Fibroblast of pulmonary artery (primary cell): ENCODE measurements at regions not wholly inside any gene's neighbourhood (a gene's known extent, or its start where the extent isn't known, plus 50 kb on each side); places are given as distances from the start of the nearest gene placed in this dataset.

Experiments used
- DNase-seq: peaks from one replicate; pipeline ENCODE4 v3.0.0-alpha.2; 2010; ENCODE audit warnings: low read depth
- H3K4me3 ChIP-seq: replicated peaks from 2 replicates; pipeline ENCODE4 v1.5.1; 2011; ENCODE audit warnings: low read depth, mild to moderate bottlenecking, control low read depth, low read length, moderate library complexity
- TF ChIP-seq, protein P1 (sequence below): IDR thresholded peaks from 2 replicates; pipeline ENCODE4 v1.5.1; 2011; ENCODE audit warnings: mild to moderate bottlenecking, control low read depth, low read length, inconsistent platforms; ENCODE audit errors: missing control alignments

DNA sequence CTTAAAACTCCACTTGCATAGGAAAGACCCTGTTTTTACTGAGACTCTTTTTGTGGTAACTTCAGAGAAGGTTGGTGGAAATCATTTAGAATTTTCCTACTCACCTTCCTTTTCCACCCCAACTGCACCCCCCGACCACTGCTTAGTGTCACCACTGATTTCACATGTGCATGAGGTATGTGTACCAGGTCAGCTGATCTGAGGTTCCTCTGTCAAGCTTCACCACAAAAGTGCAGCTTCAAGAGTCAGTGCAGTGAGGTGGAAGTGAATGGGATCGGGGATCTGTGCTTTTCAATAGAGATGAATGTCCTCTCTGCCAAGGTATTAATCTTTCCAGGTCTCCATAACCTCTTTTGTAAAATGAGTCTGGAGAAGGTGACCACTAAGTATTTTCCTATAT lies 260.5 kb upstream of the WWC1 start:
- H3K4me3 ChIP-seq: no peak overlapping the region
- TF ChIP-seq, protein P1, sequence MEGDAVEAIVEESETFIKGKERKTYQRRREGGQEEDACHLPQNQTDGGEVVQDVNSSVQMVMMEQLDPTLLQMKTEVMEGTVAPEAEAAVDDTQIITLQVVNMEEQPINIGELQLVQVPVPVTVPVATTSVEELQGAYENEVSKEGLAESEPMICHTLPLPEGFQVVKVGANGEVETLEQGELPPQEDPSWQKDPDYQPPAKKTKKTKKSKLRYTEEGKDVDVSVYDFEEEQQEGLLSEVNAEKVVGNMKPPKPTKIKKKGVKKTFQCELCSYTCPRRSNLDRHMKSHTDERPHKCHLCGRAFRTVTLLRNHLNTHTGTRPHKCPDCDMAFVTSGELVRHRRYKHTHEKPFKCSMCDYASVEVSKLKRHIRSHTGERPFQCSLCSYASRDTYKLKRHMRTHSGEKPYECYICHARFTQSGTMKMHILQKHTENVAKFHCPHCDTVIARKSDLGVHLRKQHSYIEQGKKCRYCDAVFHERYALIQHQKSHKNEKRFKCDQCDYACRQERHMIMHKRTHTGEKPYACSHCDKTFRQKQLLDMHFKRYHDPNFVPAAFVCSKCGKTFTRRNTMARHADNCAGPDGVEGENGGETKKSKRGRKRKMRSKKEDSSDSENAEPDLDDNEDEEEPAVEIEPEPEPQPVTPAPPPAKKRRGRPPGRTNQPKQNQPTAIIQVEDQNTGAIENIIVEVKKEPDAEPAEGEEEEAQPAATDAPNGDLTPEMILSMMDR: no peak
- DNase-seq: no peak

DNA sequence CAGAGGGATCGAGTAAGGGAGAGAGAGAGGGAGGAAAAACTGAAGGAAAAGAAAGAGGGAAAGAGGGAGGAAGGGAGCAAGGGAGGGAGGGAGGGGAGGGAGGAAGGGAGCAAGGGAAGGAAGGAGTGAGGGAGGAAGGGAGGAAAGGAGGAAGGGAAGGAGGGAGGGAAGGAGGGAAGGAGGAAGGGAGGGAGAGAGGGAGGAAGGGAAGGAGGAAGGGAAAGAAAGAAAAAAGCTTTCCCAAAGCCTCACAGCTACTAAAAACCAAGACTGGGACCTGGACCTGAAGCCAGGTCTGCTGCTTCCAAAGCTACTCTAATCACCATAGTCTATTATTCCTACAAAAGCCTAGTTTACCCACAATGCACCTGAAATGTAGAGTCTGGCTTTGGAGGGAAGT lies 259.8 kb upstream of the WWC1 start:
- TF ChIP-seq, protein P1: no peak
- H3K4me3 ChIP-seq: no peak overlapping the region
- DNase-seq: no peak

DNA sequence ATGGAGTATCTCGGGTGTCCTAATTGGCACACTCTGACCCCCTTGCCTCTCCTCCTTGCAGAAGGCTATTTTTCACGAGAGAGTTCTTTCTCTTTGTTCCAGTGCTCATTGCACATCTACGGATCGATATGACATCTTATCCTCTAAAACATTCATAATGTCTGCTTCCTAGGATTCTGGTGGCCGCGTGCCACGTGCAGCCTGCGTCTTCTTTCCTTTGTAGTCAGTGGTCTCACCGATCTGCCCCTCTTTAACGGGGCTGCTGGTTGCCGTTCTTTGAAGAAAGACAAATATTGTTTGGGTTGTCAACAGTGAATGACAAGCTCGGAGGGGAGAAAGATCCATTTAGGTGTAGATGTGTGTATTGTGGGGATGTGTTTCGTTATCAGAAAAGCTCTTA lies 252.4 kb upstream of the WWC1 start:
- TF ChIP-seq, protein P1: no peak
- no peak for DNase-seq
- H3K4me3 ChIP-seq: no peak overlapping the region

DNA sequence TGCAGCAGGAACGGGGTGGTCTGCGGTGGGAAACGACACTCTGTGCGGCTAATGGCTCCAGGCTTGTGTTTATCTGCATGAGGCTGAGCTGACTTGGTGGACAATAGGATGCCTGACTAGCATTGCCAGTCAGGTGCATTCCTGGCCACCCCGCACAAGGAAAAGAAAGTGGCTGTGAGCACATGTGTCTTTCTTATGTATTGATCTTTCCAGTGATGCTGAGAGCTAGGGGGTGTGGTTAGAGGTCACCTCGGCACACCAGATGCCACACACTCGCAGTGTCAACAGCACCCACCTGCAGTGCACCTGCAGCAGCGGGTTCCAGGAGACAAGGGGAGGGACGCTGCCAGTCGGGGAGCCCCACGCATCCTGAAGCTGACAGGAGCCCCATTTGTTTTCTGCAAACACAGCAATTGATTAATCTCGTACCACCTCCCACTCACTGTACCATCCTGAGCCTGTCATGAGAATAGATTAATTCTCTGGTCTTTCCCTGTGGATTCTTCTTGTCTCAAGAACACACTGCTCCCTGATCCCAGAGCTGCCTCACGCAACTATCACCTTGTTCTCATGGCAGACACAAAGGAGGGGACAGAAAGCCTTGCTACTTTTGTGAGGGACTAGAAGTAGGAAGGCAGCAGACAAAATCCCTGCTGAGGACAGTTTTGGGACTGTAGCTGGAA lies 251.7 kb upstream of the WWC1 start:
- TF ChIP-seq, protein P1: no peak
- DNase-seq: no peak
- H3K4me3 ChIP-seq: no peak overlapping the region

DNA sequence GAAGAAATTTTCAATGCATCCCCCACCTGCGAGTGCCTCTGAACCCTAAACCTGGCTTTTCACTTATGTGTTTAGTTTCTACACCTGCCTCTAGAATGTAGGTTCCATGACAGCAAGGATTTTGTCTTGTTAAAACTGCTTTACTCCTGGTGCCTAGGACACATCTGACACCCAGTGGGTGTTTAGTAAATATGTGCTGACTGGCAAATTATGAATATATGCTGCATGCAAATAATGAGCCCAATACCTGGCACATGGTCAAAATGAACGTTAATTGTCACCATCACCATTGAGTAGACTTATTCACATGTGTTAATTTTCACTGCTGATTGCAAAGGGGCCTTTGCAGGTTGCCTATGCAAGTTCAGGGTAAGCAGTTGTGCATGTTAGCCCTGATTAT lies 249.9 kb upstream of the WWC1 start:
- TF ChIP-seq, protein P1: no peak
- no peak overlapping the region for H3K4me3 ChIP-seq
- DNase-seq: no peak

DNA sequence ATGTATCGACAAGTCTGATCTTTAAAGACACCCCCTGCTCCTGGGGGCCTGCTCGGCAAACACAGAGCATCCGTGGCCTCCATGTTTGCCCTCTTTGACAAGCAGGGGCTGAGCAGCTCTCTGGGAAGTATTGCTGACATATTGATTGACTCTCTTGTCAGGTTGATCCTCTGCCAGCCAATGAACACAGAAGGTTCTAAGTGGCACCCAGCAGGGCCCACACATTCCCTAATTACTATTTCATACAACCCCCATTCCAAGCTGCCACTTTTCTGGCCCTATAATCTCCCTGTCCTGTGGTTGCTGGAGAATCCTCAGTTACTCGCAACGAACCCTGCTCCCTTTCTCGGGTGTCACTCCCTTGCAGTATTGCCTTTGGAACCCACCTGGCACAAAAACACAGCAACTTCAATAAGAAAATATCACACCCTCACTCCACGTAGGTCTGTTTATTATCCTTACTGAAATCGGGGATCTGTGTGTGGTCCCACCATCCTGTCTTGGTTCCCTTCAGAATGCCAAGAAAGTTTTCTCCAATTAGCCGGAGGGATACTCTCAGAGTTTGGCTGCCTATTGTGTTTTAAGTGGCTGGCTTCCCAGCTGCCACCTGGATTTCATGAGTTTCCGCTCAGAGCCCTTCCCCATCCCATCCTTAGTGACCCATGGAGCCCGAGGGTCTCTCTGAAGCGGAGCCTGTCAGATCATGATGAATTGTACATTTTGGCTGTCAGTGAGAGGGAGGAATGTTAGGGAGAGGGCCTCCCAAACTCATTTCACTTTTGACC lies 249.0 kb upstream of the WWC1 start:
- DNase-seq: no peak
- no peak overlapping the region for H3K4me3 ChIP-seq
- TF ChIP-seq, protein P1: no peak
